ENCODE measurements at regions not wholly inside any gene's neighbourhood (a gene's known extent, or its start where the extent isn't known, plus 50 kb on each side); places are given as distances from the start of the nearest gene placed in this dataset.

GRCh38 chr18:47730795-47731194 is 199.7 kb downstream of the SMAD2 start:
- H3K9me3 ChIP-seq (ENCODE audit: control insufficient read depth in 2 of 2, insufficient read depth in 1 of 2, low read depth in 1 of 2, low read length in 1 of 2) = peaks cover 0 to 2% of the 10 kb centered on the region in 2 donors
- 61 to 71% methylated on average over 5 of the region's 5 CpGs for WGBS, 2 donors

DNA sequence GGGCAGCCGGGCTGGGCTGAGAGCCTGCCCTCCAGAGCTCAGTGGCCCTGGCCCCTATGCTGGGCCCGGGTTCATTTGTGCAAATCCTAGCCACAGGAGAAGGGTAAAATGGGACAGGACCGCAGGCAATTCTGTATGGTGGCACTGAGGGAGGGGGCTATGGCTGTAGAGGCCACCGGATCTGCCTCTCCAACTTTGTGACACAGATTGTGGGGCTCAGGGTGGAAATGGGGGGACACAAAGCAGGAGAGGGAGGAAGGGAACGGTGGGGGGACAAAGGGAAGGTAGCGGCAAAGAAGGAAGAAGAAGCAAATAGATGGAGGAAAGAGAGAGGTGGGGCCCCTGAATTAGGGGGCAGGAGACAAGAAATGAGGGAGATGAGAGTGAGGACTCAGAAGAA is 201.1 kb downstream of the SMAD2 start:
- Histone ChIP-seq H3K27me3 (ENCODE audit: control insufficient read depth in 1 of 2, insufficient read depth in 2 of 2, low read length in 2 of 2) (no peaks in the 10 kb centered on the region), H3K36me3 (ENCODE audit: control insufficient read depth in 2 of 2, insufficient read depth in 2 of 2, low read length in 1 of 2) (no peaks in the 10 kb centered on the region), H3K4me1 (ENCODE audit: control insufficient read depth in 2 of 2, insufficient read depth in 2 of 2, low read length in 1 of 2) (peaks cover 0 to 2% of the 10 kb centered on the region in 2 donors), H3K4me3 (ENCODE audit: low read depth in 1 of 2, low read length in 2 of 2) (no peak overlapping the region), H3K9me3 (ENCODE audit: control insufficient read depth in 2 of 2, insufficient read depth in 1 of 2, low read depth in 1 of 2, low read length in 1 of 2) (peaks cover 0 to 2% of the 10 kb centered on the region in 2 donors), H3K27ac (ENCODE audit: low read depth in 2 of 2, low read length in 1 of 2) (no peak overlapping the region)
- 80 to 86% methylated on average over 6 of the region's 6 CpGs for WGBS, 2 donors

More at GRCh38 chr18:47730795-47731194, 199.7 kb downstream of the SMAD2 start:
- Histone ChIP-seq H3K27me3 (ENCODE audit: control insufficient read depth in 1 of 2, insufficient read depth in 2 of 2, low read length in 2 of 2) (no peaks in the 10 kb centered on the region), H3K36me3 (ENCODE audit: control insufficient read depth in 2 of 2, insufficient read depth in 2 of 2, low read length in 1 of 2) (no peaks in the 10 kb centered on the region), H3K4me1 (ENCODE audit: control insufficient read depth in 2 of 2, insufficient read depth in 2 of 2, low read length in 1 of 2) (peaks cover 0 to 2% of the 10 kb centered on the region in 2 donors), H3K27ac (ENCODE audit: low read depth in 2 of 2, low read length in 1 of 2) (no peak overlapping the region), H3K4me3 (ENCODE audit: low read depth in 1 of 2, low read length in 2 of 2) (no peak overlapping the region)

GRCh38 chr18:47728921-47729320 is 201.5 kb downstream of the SMAD2 start:
- H3K36me3 ChIP-seq (ENCODE audit: control insufficient read depth in 2 of 2, insufficient read depth in 2 of 2, low read length in 1 of 2) = no peaks in the 10 kb centered on the region
- H3K4me3 ChIP-seq (ENCODE audit: low read depth in 1 of 2, low read length in 2 of 2) = no peak overlapping the region
- H3K9me3 ChIP-seq (ENCODE audit: control insufficient read depth in 2 of 2, insufficient read depth in 1 of 2, low read depth in 1 of 2, low read length in 1 of 2) = peaks cover 0 to 2% of the 10 kb centered on the region in 2 donors
- no peak overlapping the region for H3K27ac ChIP-seq (ENCODE audit: low read depth in 2 of 2, low read length in 1 of 2)
- H3K27me3 ChIP-seq (ENCODE audit: control insufficient read depth in 1 of 2, insufficient read depth in 2 of 2, low read length in 2 of 2) = no peaks in the 10 kb centered on the region
- H3K4me1 ChIP-seq (ENCODE audit: control insufficient read depth in 2 of 2, insufficient read depth in 2 of 2, low read length in 1 of 2) = peaks cover 0 to 2% of the 10 kb centered on the region in 2 donors
- WGBS, 2 donors = 89 to 95% methylated on average over 2 of the region's 2 CpGs

GRCh38 chr18:47727409-47727808 is 203.1 kb downstream of the SMAD2 start:
- Histone ChIP-seq H3K4me1 (ENCODE audit: control insufficient read depth in 2 of 2, insufficient read depth in 2 of 2, low read length in 1 of 2) (peaks cover 0 to 2% of the 10 kb centered on the region in 2 donors), H3K36me3 (ENCODE audit: control insufficient read depth in 2 of 2, insufficient read depth in 2 of 2, low read length in 1 of 2) (no peaks in the 10 kb centered on the region), H3K4me3 (ENCODE audit: low read depth in 1 of 2, low read length in 2 of 2) (no peak overlapping the region), H3K27ac (ENCODE audit: low read depth in 2 of 2, low read length in 1 of 2) (no peak overlapping the region), H3K27me3 (ENCODE audit: control insufficient read depth in 1 of 2, insufficient read depth in 2 of 2, low read length in 2 of 2) (no peaks in the 10 kb centered on the region), H3K9me3 (ENCODE audit: control insufficient read depth in 2 of 2, insufficient read depth in 1 of 2, low read depth in 1 of 2, low read length in 1 of 2) (no peaks in the 10 kb centered on the region)
- WGBS, 2 donors = 71% methylated on average over 5 of the region's 5 CpGs

DNA sequence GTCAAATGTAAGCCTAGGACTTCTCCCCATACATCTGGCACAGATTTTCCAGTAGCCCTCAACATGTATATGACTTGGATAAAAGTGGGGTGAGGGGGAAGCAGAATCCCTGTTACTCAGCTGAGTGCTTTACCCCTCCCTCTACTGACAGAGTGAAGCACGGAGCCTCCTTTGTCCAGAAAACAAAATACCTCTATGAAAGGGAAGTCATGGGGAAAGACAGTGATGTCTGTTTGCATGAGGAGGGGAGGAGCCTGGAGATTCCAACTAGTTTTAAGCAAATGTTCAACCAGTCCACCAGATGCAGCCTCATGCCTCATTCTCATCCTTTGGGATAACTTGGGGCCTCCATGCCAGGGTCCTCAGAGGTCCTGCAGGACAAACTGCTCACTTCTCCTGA is 203.9 kb downstream of the SMAD2 start:
- Histone ChIP-seq H3K36me3 (ENCODE audit: control insufficient read depth in 2 of 2, insufficient read depth in 2 of 2, low read length in 1 of 2) (no peaks in the 10 kb centered on the region), H3K9me3 (ENCODE audit: control insufficient read depth in 2 of 2, insufficient read depth in 1 of 2, low read depth in 1 of 2, low read length in 1 of 2) (no peaks in the 10 kb centered on the region), H3K27me3 (ENCODE audit: control insufficient read depth in 1 of 2, insufficient read depth in 2 of 2, low read length in 2 of 2) (no peaks in the 10 kb centered on the region), H3K4me1 (ENCODE audit: control insufficient read depth in 2 of 2, insufficient read depth in 2 of 2, low read length in 1 of 2) (peaks cover 0 to 2% of the 10 kb centered on the region in 2 donors), H3K4me3 (ENCODE audit: low read depth in 1 of 2, low read length in 2 of 2) (no peak overlapping the region), H3K27ac (ENCODE audit: low read depth in 2 of 2, low read length in 1 of 2) (no peak overlapping the region)
- WGBS, 2 donors = 26 to 48% methylated on average over 1 of the region's 1 CpG

GRCh38 chr18:47725656-47726055 is 204.8 kb downstream of the SMAD2 start:
- WGBS, 2 donors = 85 to 86% methylated on average over 3 of the region's 3 CpGs
- Histone ChIP-seq H3K27ac (ENCODE audit: low read depth in 2 of 2, low read length in 1 of 2) (no peak overlapping the region), H3K27me3 (ENCODE audit: control insufficient read depth in 1 of 2, insufficient read depth in 2 of 2, low read length in 2 of 2) (no peaks in the 10 kb centered on the region), H3K4me1 (ENCODE audit: control insufficient read depth in 2 of 2, insufficient read depth in 2 of 2, low read length in 1 of 2) (peaks cover 0 to 2% of the 10 kb centered on the region in 2 donors), H3K9me3 (ENCODE audit: control insufficient read depth in 2 of 2, insufficient read depth in 1 of 2, low read depth in 1 of 2, low read length in 1 of 2) (no peaks in the 10 kb centered on the region), H3K36me3 (ENCODE audit: control insufficient read depth in 2 of 2, insufficient read depth in 2 of 2, low read length in 1 of 2) (no peaks in the 10 kb centered on the region), H3K4me3 (ENCODE audit: low read depth in 1 of 2, low read length in 2 of 2) (no peak overlapping the region)

GRCh38 chr18:47724186-47724975 is 206.1 kb downstream of the SMAD2 start:
- Histone ChIP-seq H3K4me3 (ENCODE audit: low read depth in 1 of 2, low read length in 2 of 2) (no peak overlapping the region), H3K27ac (ENCODE audit: low read depth in 2 of 2, low read length in 1 of 2) (no peak overlapping the region), H3K4me1 (ENCODE audit: control insufficient read depth in 2 of 2, insufficient read depth in 2 of 2, low read length in 1 of 2) (peaks cover 0 to 2% of the 10 kb centered on the region in 2 donors), H3K36me3 (ENCODE audit: control insufficient read depth in 2 of 2, insufficient read depth in 2 of 2, low read length in 1 of 2) (no peaks in the 10 kb centered on the region), H3K9me3 (ENCODE audit: control insufficient read depth in 2 of 2, insufficient read depth in 1 of 2, low read depth in 1 of 2, low read length in 1 of 2) (peaks cover 0 to 2% of the 10 kb centered on the region in 2 donors), H3K27me3 (ENCODE audit: control insufficient read depth in 1 of 2, insufficient read depth in 2 of 2, low read length in 2 of 2) (no peaks in the 10 kb centered on the region)
- whole genome bisulfite sequencing, 2 donors = 46 to 54% methylated on average over 9 of the region's 9 CpGs

DNA sequence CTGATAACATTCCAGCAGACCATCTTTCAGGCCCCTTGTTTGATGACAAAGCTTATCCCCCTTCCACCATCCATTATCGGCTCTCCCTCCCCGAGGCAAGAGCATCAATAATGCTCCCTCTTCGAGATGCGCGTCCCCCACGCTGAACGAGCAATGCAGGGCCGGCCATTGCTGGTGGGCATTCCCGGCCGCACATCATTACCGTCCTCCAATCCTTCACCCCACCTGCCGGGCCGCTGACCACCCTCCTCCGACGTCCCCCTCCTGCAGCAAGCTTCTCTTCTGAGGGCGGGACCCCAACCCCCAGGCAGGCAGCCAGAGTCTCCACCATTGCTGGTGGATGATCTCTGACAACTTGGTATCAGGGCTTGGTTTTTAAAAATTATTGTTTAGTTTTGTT is 208.6 kb downstream of the SMAD2 start:
- H3K9me3 ChIP-seq (ENCODE audit: control insufficient read depth in 2 of 2, insufficient read depth in 1 of 2, low read depth in 1 of 2, low read length in 1 of 2) = peaks cover 0 to 2% of the 10 kb centered on the region in 2 donors
- H3K36me3 ChIP-seq (ENCODE audit: control insufficient read depth in 2 of 2, insufficient read depth in 2 of 2, low read length in 1 of 2) = no peaks in the 10 kb centered on the region
- WGBS, 2 donors = 77 to 79% methylated on average over 16 of the region's 16 CpGs
- no peak overlapping the region for H3K4me3 ChIP-seq (ENCODE audit: low read depth in 1 of 2, low read length in 2 of 2)
- no peaks in the 10 kb centered on the region for H3K4me1 ChIP-seq (ENCODE audit: control insufficient read depth in 2 of 2, insufficient read depth in 2 of 2, low read length in 1 of 2)
- no peak overlapping the region for H3K27ac ChIP-seq (ENCODE audit: low read depth in 2 of 2, low read length in 1 of 2)
- no peaks in the 10 kb centered on the region for H3K27me3 ChIP-seq (ENCODE audit: control insufficient read depth in 1 of 2, insufficient read depth in 2 of 2, low read length in 2 of 2)

DNA sequence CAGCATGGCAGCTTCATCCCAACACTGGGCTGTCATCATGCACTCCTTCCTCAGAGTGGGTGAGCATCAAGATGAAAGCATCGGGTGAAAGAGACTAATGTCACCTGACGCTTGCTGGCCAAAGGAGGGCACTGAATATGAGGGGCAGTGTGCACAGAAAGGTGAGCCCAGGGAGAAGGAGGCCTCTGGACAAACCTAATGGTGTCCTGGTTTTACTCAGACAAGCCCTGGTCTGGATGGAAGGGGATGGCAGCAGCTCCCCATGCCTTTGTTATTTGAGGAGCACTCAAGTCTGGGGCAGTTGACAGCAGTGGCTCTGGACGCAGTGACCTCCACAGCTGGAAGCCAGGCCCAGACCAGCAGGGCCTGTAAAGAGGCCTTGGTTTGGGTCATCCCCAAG is 209.7 kb downstream of the SMAD2 start:
- Histone ChIP-seq H3K4me3 (ENCODE audit: low read depth in 1 of 2, low read length in 2 of 2) (no peak overlapping the region), H3K9me3 (ENCODE audit: control insufficient read depth in 2 of 2, insufficient read depth in 1 of 2, low read depth in 1 of 2, low read length in 1 of 2) (peaks cover 0 to 2% of the 10 kb centered on the region in 2 donors), H3K36me3 (ENCODE audit: control insufficient read depth in 2 of 2, insufficient read depth in 2 of 2, low read length in 1 of 2) (no peaks in the 10 kb centered on the region), H3K4me1 (ENCODE audit: control insufficient read depth in 2 of 2, insufficient read depth in 2 of 2, low read length in 1 of 2) (no peaks in the 10 kb centered on the region), H3K27me3 (ENCODE audit: control insufficient read depth in 1 of 2, insufficient read depth in 2 of 2, low read length in 2 of 2) (no peaks in the 10 kb centered on the region), H3K27ac (ENCODE audit: low read depth in 2 of 2, low read length in 1 of 2) (no peak overlapping the region)
- 83 to 85% methylated on average over 3 of the region's 3 CpGs for WGBS, 2 donors

All from esophagus (tissue), 2 donors.